GM23338 (cell line): ENCODE measurements at regions not wholly inside any gene's neighbourhood (a gene's known extent, or its start where the extent isn't known, plus 50 kb on each side); places are given as distances from the start of the nearest gene placed in this dataset.

Source experiments
- ATAC-seq: fragments of 200-7000 bp; cut with Tn5 transposase; 3 replicates; pipeline ENCODE4 v1.9.1; 2020
- DNase-seq: peaks from one replicate; pipeline ENCODE4 v3.0.0-alpha.2; 2015; ENCODE audit warnings: low spot score
- H2AFZ ChIP-seq: fragments of 200-600 bp; sonication (generic); 2 replicates; pipeline ENCODE4 v1.8.0; 2016; ENCODE audit warnings: antibody characterized with exemption, mild to moderate bottlenecking, moderate library complexity
- H3F3A ChIP-seq: fragments of 200-600 bp; sonication (generic); replicated peaks from 2 replicates; pipeline ENCODE4 v1.8.0; 2017; ENCODE audit warnings: antibody characterized with exemption, mixed run types, low read depth
- H3K27ac ChIP-seq: fragments of 200-600 bp; sonication (generic); 2 replicates; pipeline ENCODE4 v1.6.1; 2016; ENCODE audit warnings: low read depth
- H3K27me3 ChIP-seq: fragments of 200-600 bp; sonication (generic); 2 replicates; pipeline ENCODE4 v1.8.0; 2016; ENCODE audit warnings: mild to moderate bottlenecking, mixed run types, moderate library complexity; ENCODE audit not compliant: insufficient read depth
- H3K36me3 ChIP-seq: fragments of 200-600 bp; sonication (generic); 2 replicates; pipeline ENCODE4 v1.8.0; 2016; ENCODE audit warnings: mild to moderate bottlenecking; ENCODE audit not compliant: insufficient read depth
- H3K4me1 ChIP-seq: fragments of 200-600 bp; sonication (generic); 2 replicates; pipeline ENCODE4 v1.8.0; 2016; ENCODE audit warnings: mild to moderate bottlenecking, moderate library complexity; ENCODE audit not compliant: insufficient read depth
- H3K4me2 ChIP-seq: fragments of 200-600 bp; sonication (generic); 2 replicates; pipeline ENCODE4 v1.7.1; 2017; ENCODE audit warnings: mixed run types
- H3K4me3 ChIP-seq: fragments of 200-600 bp; sonication (generic); 2 replicates; pipeline ENCODE4 v1.6.1; 2016; ENCODE audit warnings: mixed run types
- H3K79me2 ChIP-seq: fragments of 200-600 bp; sonication (generic); replicated peaks from 2 replicates; pipeline ENCODE4 v1.8.0; 2017; ENCODE audit warnings: mild to moderate bottlenecking; ENCODE audit not compliant: insufficient read depth
- H3K9me2 ChIP-seq: fragments of 200-600 bp; sonication (generic); 2 replicates; pipeline ENCODE4 v1.8.0; 2017; ENCODE audit not compliant: insufficient read depth
- H4K20me1 ChIP-seq: fragments of 200-600 bp; sonication (generic); replicated peaks from 2 replicates; pipeline ENCODE4 v1.8.0; 2017; ENCODE audit warnings: mild to moderate bottlenecking; ENCODE audit not compliant: insufficient read depth
- H3K27ac Mint-ChIP-seq: 2 replicates; pipeline ENCODE4 v1.8.0; 2020; ENCODE audit warnings: inconsistent platforms, mild to moderate bottlenecking, moderate library complexity, mixed read lengths
- H3K27me3 Mint-ChIP-seq: 3 replicates; pipeline ENCODE4 v1.8.0; 2022; ENCODE audit warnings: low read depth, mild to moderate bottlenecking, moderate library complexity, mixed read lengths, inconsistent platforms; ENCODE audit not compliant: insufficient read depth, poor library complexity
- H3K36me3 Mint-ChIP-seq: 3 replicates; pipeline ENCODE4 v1.8.0; 2021; ENCODE audit warnings: low read depth, mild to moderate bottlenecking, inconsistent platforms, moderate library complexity, mixed read lengths
- H3K4me1 Mint-ChIP-seq: 3 replicates; pipeline ENCODE4 v1.8.0; 2020; ENCODE audit warnings: mild to moderate bottlenecking, inconsistent platforms, mixed read lengths
- H3K4me3 Mint-ChIP-seq: 3 replicates; pipeline ENCODE4 v1.8.0; 2021; ENCODE audit warnings: moderate library complexity, mild to moderate bottlenecking, inconsistent platforms, mixed read lengths
- H3K9me3 Mint-ChIP-seq: 3 replicates; pipeline ENCODE4 v1.8.0; 2020; ENCODE audit warnings: moderate library complexity, mild to moderate bottlenecking, inconsistent platforms, mixed read lengths
- CREB1 ChIP-seq: fragments of 250-450 bp; sonication (Bioruptor Pico); IDR thresholded peaks from 2 replicates; pipeline ENCODE4 v1.5.0; 2020; ENCODE audit warnings: low read depth, mild to moderate bottlenecking, moderate library complexity
- CTCF ChIP-seq, 2 experiments: fragments of 200-600 bp in 1 of 2; sonication (generic) in 1 of 2; conservative IDR thresholded peaks; 2 replicates each; pipeline versions ENCODE4 v1.5.1 to v1.6.1; 2016 to 2017; ENCODE audit warnings: antibody characterized with exemption in 2 of 2, low read depth in 2 of 2, mild to moderate bottlenecking in 2 of 2, moderate library complexity in 1 of 2
- ETS1 ChIP-seq: IDR thresholded peaks from 2 replicates; pipeline ENCODE4 v1.6.1; 2016; ENCODE audit warnings: antibody characterized with exemption
- EZH2 ChIP-seq: fragments of 200-600 bp; sonication (generic); IDR thresholded peaks from one replicate; pipeline ENCODE4 v1.8.0; 2017; ENCODE audit warnings: antibody characterized with exemption, mild to moderate bottlenecking, low read depth; ENCODE audit not compliant: unreplicated experiment
- EZH2phosphoT487 ChIP-seq: fragments of 200-600 bp; sonication (generic); IDR thresholded peaks from one replicate; pipeline ENCODE4 v1.8.1; 2018; ENCODE audit warnings: antibody characterized with exemption; ENCODE audit not compliant: unreplicated experiment
- JUNB ChIP-seq: IDR thresholded peaks from one replicate; pipeline ENCODE4 v1.6.1; 2016; ENCODE audit warnings: antibody characterized with exemption; ENCODE audit not compliant: unreplicated experiment
- NANOG ChIP-seq: IDR thresholded peaks from 2 replicates; pipeline ENCODE4 v1.6.1; 2016; ENCODE audit warnings: antibody characterized with exemption, borderline replicate concordance
- POLR2AphosphoS5 ChIP-seq: IDR thresholded peaks from 2 replicates; pipeline ENCODE4 v1.6.1; 2016; ENCODE audit warnings: antibody characterized with exemption, low read depth
- STAT1 ChIP-seq: IDR thresholded peaks from one replicate; pipeline ENCODE4 v1.6.1; 2016; ENCODE audit warnings: antibody characterized with exemption; ENCODE audit not compliant: unreplicated experiment
- ZNF114 ChIP-seq: fragments of 250-450 bp; sonication (Bioruptor Pico); IDR thresholded peaks from 2 replicates; pipeline ENCODE4 v1.5.0; 2020; ENCODE audit warnings: mild to moderate bottlenecking, moderate library complexity
- ZNF331 ChIP-seq: fragments of 250-450 bp; sonication (Bioruptor Pico); IDR thresholded peaks from 2 replicates; pipeline ENCODE4 v1.5.0; 2020; ENCODE audit warnings: low read depth, mild to moderate bottlenecking, moderate library complexity
- TF ChIP-seq, protein P1 (sequence below): fragments of 250-450 bp; sonication (Bioruptor Pico); IDR thresholded peaks from 2 replicates; pipeline ENCODE4 v1.5.0; 2020; ENCODE audit warnings: mild to moderate bottlenecking, moderate library complexity
- TF ChIP-seq, protein P2 (sequence below): IDR thresholded peaks from one replicate; pipeline ENCODE4 v1.6.1; 2018; ENCODE audit warnings: antibody characterized with exemption; ENCODE audit not compliant: unreplicated experiment

GRCh38 chr3:99542767-99543518 lies 95.5 kb upstream of the COL8A1 start (continued):
- no peak for TF ChIP-seq EZH2

DNA sequence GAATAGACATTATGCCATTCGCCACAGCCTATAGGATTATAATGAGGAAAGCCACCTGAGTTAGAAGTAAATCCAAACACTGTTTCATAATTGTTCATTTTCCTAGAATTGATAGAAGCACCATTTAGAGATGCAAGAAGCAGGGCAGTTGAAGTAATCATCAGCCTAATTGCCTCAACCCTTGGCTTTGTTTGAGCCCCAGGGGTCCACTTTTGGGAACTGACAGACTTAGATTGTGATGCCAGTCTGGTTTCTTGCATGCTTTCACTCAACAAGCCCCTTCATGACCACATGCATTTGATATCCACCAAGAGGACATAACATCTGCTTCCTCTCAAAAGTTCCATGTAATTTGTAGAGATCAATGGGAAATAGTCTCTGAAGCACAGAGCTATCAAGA lies 97.2 kb upstream of the COL8A1 start:
- no peak overlapping the region for H3K27ac Mint-ChIP-seq
- Histone ChIP-seq H3K9me2 (peaks cover 2% of the 10 kb centered on the region; the same call in 1 of the 2 replicates), H3K4me2 (no peak overlapping the region), H3K36me3 (no peaks in the 10 kb centered on the region), H4K20me1 (no peaks in the 10 kb centered on the region), H2AFZ (no peak overlapping the region), H3K27ac (no peak overlapping the region), H3K4me3 (no peak overlapping the region), H3K27me3 (no peaks in the 10 kb centered on the region), H3K79me2 (no peaks in the 10 kb centered on the region), H3K4me1 (no peaks in the 10 kb centered on the region), H3F3A (no peaks in the 10 kb centered on the region)
- TF ChIP-seq, protein P1, sequence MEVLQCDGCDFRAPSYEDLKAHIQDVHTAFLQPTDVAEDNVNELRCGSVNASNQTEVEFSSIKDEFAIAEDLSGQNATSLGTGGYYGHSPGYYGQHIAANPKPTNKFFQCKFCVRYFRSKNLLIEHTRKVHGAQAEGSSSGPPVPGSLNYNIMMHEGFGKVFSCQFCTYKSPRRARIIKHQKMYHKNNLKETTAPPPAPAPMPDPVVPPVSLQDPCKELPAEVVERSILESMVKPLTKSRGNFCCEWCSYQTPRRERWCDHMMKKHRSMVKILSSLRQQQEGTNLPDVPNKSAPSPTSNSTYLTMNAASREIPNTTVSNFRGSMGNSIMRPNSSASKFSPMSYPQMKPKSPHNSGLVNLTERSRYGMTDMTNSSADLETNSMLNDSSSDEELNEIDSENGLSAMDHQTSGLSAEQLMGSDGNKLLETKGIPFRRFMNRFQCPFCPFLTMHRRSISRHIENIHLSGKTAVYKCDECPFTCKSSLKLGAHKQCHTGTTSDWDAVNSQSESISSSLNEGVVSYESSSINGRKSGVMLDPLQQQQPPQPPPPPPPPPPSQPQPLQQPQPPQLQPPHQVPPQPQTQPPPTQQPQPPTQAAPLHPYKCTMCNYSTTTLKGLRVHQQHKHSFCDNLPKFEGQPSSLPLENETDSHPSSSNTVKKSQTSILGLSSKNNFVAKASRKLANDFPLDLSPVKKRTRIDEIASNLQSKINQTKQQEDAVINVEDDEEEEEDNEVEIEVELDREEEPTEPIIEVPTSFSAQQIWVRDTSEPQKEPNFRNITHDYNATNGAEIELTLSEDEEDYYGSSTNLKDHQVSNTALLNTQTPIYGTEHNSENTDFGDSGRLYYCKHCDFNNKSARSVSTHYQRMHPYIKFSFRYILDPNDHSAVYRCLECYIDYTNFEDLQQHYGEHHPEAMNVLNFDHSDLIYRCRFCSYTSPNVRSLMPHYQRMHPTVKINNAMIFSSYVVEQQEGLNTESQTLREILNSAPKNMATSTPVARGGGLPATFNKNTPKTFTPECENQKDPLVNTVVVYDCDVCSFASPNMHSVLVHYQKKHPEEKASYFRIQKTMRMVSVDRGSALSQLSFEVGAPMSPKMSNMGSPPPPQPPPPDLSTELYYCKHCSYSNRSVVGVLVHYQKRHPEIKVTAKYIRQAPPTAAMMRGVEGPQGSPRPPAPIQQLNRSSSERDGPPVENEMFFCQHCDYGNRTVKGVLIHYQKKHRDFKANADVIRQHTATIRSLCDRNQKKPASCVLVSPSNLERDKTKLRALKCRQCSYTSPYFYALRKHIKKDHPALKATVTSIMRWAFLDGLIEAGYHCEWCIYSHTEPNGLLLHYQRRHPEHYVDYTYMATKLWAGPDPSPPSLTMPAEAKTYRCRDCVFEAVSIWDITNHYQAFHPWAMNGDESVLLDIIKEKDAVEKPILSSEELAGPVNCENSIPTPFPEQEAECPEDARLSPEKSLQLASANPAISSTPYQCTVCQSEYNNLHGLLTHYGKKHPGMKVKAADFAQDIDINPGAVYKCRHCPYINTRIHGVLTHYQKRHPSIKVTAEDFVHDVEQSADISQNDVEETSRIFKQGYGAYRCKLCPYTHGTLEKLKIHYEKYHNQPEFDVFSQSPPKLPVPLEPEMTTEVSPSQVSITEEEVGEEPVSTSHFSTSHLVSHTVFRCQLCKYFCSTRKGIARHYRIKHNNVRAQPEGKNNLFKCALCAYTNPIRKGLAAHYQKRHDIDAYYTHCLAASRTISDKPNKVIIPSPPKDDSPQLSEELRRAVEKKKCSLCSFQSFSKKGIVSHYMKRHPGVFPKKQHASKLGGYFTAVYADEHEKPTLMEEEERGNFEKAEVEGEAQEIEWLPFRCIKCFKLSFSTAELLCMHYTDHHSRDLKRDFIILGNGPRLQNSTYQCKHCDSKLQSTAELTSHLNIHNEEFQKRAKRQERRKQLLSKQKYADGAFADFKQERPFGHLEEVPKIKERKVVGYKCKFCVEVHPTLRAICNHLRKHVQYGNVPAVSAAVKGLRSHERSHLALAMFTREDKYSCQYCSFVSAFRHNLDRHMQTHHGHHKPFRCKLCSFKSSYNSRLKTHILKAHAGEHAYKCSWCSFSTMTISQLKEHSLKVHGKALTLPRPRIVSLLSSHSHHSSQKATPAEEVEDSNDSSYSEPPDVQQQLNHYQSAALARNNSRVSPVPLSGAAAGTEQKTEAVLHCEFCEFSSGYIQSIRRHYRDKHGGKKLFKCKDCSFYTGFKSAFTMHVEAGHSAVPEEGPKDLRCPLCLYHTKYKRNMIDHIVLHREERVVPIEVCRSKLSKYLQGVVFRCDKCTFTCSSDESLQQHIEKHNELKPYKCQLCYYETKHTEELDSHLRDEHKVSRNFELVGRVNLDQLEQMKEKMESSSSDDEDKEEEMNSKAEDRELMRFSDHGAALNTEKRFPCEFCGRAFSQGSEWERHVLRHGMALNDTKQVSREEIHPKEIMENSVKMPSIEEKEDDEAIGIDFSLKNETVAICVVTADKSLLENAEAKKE (CRISPR knock-in tag) = no peak
- no peak for TF ChIP-seq ZNF114 (CRISPR knock-in tag)
- no peak for TF ChIP-seq ETS1
- TF ChIP-seq EZH2phosphoT487 = no peak
- no peak for TF ChIP-seq POLR2AphosphoS5
- TF ChIP-seq CTCF (conservative IDR thresholded peaks at IDR 0.05; ENCODE audit: low read depth in 2 of 2) = no peak
- TF ChIP-seq STAT1 = no peak
- TF ChIP-seq, protein P2, sequence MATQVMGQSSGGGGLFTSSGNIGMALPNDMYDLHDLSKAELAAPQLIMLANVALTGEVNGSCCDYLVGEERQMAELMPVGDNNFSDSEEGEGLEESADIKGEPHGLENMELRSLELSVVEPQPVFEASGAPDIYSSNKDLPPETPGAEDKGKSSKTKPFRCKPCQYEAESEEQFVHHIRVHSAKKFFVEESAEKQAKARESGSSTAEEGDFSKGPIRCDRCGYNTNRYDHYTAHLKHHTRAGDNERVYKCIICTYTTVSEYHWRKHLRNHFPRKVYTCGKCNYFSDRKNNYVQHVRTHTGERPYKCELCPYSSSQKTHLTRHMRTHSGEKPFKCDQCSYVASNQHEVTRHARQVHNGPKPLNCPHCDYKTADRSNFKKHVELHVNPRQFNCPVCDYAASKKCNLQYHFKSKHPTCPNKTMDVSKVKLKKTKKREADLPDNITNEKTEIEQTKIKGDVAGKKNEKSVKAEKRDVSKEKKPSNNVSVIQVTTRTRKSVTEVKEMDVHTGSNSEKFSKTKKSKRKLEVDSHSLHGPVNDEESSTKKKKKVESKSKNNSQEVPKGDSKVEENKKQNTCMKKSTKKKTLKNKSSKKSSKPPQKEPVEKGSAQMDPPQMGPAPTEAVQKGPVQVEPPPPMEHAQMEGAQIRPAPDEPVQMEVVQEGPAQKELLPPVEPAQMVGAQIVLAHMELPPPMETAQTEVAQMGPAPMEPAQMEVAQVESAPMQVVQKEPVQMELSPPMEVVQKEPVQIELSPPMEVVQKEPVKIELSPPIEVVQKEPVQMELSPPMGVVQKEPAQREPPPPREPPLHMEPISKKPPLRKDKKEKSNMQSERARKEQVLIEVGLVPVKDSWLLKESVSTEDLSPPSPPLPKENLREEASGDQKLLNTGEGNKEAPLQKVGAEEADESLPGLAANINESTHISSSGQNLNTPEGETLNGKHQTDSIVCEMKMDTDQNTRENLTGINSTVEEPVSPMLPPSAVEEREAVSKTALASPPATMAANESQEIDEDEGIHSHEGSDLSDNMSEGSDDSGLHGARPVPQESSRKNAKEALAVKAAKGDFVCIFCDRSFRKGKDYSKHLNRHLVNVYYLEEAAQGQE = no peak
- no peak for TF ChIP-seq ZNF331 (CRISPR knock-in tag)
- TF ChIP-seq EZH2 = no peak
- no peak for TF ChIP-seq NANOG
- TF ChIP-seq JUNB = no peak
- TF ChIP-seq CREB1 = no peak
- H3K4me3 Mint-ChIP-seq = no peak overlapping the region
- no peaks in the 10 kb centered on the region for H3K36me3 Mint-ChIP-seq
- H3K9me3 Mint-ChIP-seq = peaks cover 6% of the 10 kb centered on the region; the same call in 1 of the 3 replicates
- H3K4me1 Mint-ChIP-seq = peaks cover 10% of the 10 kb centered on the region
- ATAC-seq (no peak), DNase-seq (no peak)
- H3K27me3 Mint-ChIP-seq = no peaks in the 10 kb centered on the region
